Smooth muscle cell (in vitro differentiated cells): ENCODE measurements at regions not wholly inside any gene's neighbourhood (a gene's known extent, or its start where the extent isn't known, plus 50 kb on each side); places are given as distances from the start of the nearest gene placed in this dataset.

Experiments
- DNase-seq: peaks from one replicate; lab custom pipeline; 2025; ENCODE audit not compliant: unreplicated experiment; lab: John Stamatoyannopoulos, UW
- H2AFZ ChIP-seq: fragments of 200-600 bp; sonication (generic); 2 replicates; pipeline ENCODE4 v1.6.0; 2016; ENCODE audit warnings: antibody characterized with exemption, low read depth, mild to moderate bottlenecking
- H3F3A ChIP-seq: fragments of 200-600 bp; sonication (generic); 2 replicates; pipeline ENCODE4 v1.6.0; 2017; ENCODE audit warnings: antibody characterized with exemption, low read depth
- H3K27ac ChIP-seq: fragments of 200-600 bp; sonication (generic); 2 replicates; pipeline ENCODE4 v1.5.1; 2016; ENCODE audit warnings: low read depth, mild to moderate bottlenecking
- H3K27me3 ChIP-seq: fragments of 200-600 bp; sonication (generic); 2 replicates; pipeline ENCODE4 v1.6.1; 2016; ENCODE audit warnings: low read depth, mild to moderate bottlenecking
- H3K36me3 ChIP-seq: fragments of 200-600 bp; sonication (generic); 2 replicates; pipeline ENCODE4 v1.5.1; 2016; ENCODE audit warnings: low read depth
- H3K4me1 ChIP-seq: fragments of 200-600 bp; sonication (generic); 2 replicates; pipeline ENCODE4 v1.5.1; 2016; ENCODE audit warnings: low read depth
- H3K4me2 ChIP-seq: fragments of 200-600 bp; sonication (generic); 2 replicates; pipeline ENCODE4 v1.6.0; 2016; ENCODE audit warnings: mild to moderate bottlenecking
- H3K4me3 ChIP-seq: fragments of 200-600 bp; sonication (generic); 2 replicates; pipeline ENCODE4 v1.5.1; 2016; ENCODE audit warnings: mild to moderate bottlenecking
- H3K79me2 ChIP-seq: fragments of 200-600 bp; sonication (generic); 2 replicates; pipeline ENCODE4 v1.6.0; 2016; ENCODE audit warnings: low read depth, mild to moderate bottlenecking
- H3K9ac ChIP-seq: fragments of 200-600 bp; sonication (generic); 2 replicates; pipeline ENCODE4 v1.6.0; 2016; ENCODE audit warnings: low read depth
- H3K9me3 ChIP-seq: fragments of 200-600 bp; sonication (generic); replicated peaks from 2 replicates; pipeline ENCODE4 v1.5.1; 2016; ENCODE audit warnings: low read depth
- H4K20me1 ChIP-seq: fragments of 200-600 bp; sonication (generic); 2 replicates; pipeline ENCODE4 v1.6.0; 2016; ENCODE audit warnings: low read depth
- WGBS: methylation state at CpG from one replicate; pipeline ENCODE4 v1.1.7; 2016; ENCODE audit warnings: low lambda C conversion rate; 5-methylcytosine and 5-hydroxymethylcytosine counted together
- TF ChIP-seq, protein P1 (sequence below): fragments of 200-600 bp; sonication (generic); IDR thresholded peaks from 2 replicates; pipeline ENCODE4 v1.5.1; 2017; ENCODE audit warnings: borderline replicate concordance, mild to moderate bottlenecking, antibody characterized with exemption; ENCODE audit not compliant: insufficient read depth, poor library complexity, severe bottlenecking

DNA sequence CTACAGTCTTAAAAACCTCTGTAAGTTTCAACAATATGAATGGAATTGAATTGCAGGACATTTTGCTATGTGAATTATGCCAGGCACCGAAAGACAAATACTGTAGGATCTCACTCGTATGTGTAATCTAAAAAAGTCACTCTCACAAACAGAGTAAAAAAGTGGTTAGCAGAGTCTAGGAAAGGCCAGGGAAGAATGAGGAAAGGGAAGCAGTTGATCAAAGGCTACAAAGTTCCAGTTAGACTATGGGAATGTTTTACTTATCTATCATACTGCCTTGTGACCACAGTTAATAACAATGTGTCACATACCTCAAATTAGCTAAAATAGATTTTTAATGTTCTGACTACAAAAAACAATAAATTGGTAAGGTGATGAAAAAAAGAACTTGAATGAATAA lies 565.4 kb upstream of the BRINP3 start:
- Histone ChIP-seq H3K79me2 (no peaks in the 10 kb centered on the region), H3K9me3 (no peaks in the 10 kb centered on the region), H2AFZ (no peak overlapping the region), H4K20me1 (no peaks in the 10 kb centered on the region), H3K4me3 (no peak overlapping the region), H3K36me3 (no peaks in the 10 kb centered on the region), H3K4me2 (no peak overlapping the region), H3K27me3 (no peaks in the 10 kb centered on the region), H3K9ac (no peak overlapping the region), H3K27ac (no peak overlapping the region), H3K4me1 (no peaks in the 10 kb centered on the region), H3F3A (no peaks in the 10 kb centered on the region)
- no peak for DNase-seq
- TF ChIP-seq, protein P1, sequence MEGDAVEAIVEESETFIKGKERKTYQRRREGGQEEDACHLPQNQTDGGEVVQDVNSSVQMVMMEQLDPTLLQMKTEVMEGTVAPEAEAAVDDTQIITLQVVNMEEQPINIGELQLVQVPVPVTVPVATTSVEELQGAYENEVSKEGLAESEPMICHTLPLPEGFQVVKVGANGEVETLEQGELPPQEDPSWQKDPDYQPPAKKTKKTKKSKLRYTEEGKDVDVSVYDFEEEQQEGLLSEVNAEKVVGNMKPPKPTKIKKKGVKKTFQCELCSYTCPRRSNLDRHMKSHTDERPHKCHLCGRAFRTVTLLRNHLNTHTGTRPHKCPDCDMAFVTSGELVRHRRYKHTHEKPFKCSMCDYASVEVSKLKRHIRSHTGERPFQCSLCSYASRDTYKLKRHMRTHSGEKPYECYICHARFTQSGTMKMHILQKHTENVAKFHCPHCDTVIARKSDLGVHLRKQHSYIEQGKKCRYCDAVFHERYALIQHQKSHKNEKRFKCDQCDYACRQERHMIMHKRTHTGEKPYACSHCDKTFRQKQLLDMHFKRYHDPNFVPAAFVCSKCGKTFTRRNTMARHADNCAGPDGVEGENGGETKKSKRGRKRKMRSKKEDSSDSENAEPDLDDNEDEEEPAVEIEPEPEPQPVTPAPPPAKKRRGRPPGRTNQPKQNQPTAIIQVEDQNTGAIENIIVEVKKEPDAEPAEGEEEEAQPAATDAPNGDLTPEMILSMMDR, result no peak
- WGBS, result 85% methylated on average over 2 of the region's 2 CpGs

GRCh38 chr1:191049781-191050180 lies 572.1 kb upstream of the BRINP3 start:
- no peaks in the 10 kb centered on the region for H4K20me1 ChIP-seq
- no peaks in the 10 kb centered on the region for H3K36me3 ChIP-seq
- H3F3A ChIP-seq, result no peaks in the 10 kb centered on the region
- H3K4me3 ChIP-seq, result no peak overlapping the region
- H3K9me3 ChIP-seq, result no peaks in the 10 kb centered on the region
- H3K79me2 ChIP-seq, result no peaks in the 10 kb centered on the region
- DNase-seq, result no peak
- no peak overlapping the region for H3K9ac ChIP-seq
- WGBS, result 81% methylated on average over 2 of the region's 2 CpGs
- no peaks in the 10 kb centered on the region for H3K27me3 ChIP-seq
- TF ChIP-seq, protein P1, result no peak
- no peak overlapping the region for H3K27ac ChIP-seq
- H3K4me1 ChIP-seq, result no peaks in the 10 kb centered on the region
- H3K4me2 ChIP-seq, result no peak overlapping the region
- H2AFZ ChIP-seq, result no peak overlapping the region

DNA sequence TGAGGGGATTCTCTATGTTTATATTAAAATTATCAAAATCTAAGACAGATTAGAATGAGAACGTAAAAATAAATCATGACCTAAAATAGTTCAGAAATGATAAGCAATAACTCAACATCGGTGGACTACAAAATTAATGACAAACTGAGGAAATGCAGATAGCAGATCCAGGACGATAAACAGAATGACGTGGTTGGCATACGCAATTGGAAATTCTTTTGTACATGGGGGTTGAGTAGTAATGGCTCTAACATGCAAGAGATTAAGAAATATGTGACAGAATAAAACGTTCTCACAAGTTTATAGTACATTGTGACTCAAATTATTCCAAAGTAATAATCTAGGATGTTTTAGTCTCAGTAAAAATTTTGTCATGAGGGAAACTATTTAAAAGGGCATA lies 575.2 kb upstream of the BRINP3 start:
- WGBS, result 75% methylated on average over 6 of the region's 6 CpGs
- no peaks in the 10 kb centered on the region for H3K4me1 ChIP-seq
- TF ChIP-seq, protein P1, result no peak
- no peak overlapping the region for H2AFZ ChIP-seq
- H4K20me1 ChIP-seq, result no peaks in the 10 kb centered on the region
- no peaks in the 10 kb centered on the region for H3F3A ChIP-seq
- H3K4me3 ChIP-seq, result no peak overlapping the region
- no peaks in the 10 kb centered on the region for H3K79me2 ChIP-seq
- no peaks in the 10 kb centered on the region for H3K27me3 ChIP-seq
- H3K9ac ChIP-seq, result no peak overlapping the region
- H3K27ac ChIP-seq, result no peak overlapping the region
- no peaks in the 10 kb centered on the region for H3K9me3 ChIP-seq
- H3K36me3 ChIP-seq, result no peaks in the 10 kb centered on the region
- H3K4me2 ChIP-seq, result no peak overlapping the region
- DNase-seq, result no peak

DNA sequence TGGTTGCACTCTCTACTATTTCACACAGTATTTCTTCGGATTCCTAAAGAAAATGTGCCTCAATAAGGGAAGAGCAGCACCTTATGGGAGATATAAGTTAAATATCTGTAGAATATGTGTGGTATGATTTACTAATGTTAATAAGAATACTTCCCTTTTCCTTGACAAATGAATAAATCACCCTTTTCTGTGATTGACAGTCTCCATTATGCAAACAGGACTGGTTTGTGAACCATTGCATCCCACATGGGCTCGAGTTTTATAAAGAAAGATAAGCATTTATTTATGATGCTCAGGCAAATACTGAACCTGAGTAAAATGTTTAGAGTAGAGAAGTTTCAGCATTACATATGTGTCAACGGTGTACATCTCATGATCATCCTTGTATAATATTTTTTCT lies 587.7 kb upstream of the BRINP3 start:
- no peaks in the 10 kb centered on the region for H4K20me1 ChIP-seq
- no peak overlapping the region for H3K27ac ChIP-seq
- TF ChIP-seq, protein P1, result no peak
- no peaks in the 10 kb centered on the region for H3K9me3 ChIP-seq
- 74% methylated on average over 3 of the region's 3 CpGs for WGBS
- H3K27me3 ChIP-seq, result no peaks in the 10 kb centered on the region
- H3K36me3 ChIP-seq, result no peaks in the 10 kb centered on the region
- no peaks in the 10 kb centered on the region for H3K4me1 ChIP-seq
- no peak overlapping the region for H3K4me3 ChIP-seq
- DNase-seq, result no peak
- no peak overlapping the region for H3K9ac ChIP-seq
- no peak overlapping the region for H2AFZ ChIP-seq
- no peaks in the 10 kb centered on the region for H3F3A ChIP-seq
- no peaks in the 10 kb centered on the region for H3K79me2 ChIP-seq
- H3K4me2 ChIP-seq, result no peak overlapping the region
